HG02870 (cell line): ENCODE measurements at regions not wholly inside any gene's neighbourhood (a gene's known extent, or its start where the extent isn't known, plus 50 kb on each side); places are given as distances from the start of the nearest gene placed in this dataset.
"Not testable (repeated sequence)": the region's sequence is repeated elsewhere in the genome, so short reads cannot be mapped to it uniquely, and the experiment has no call there.

Experiments used
- ATAC-seq: cut with Tn5 transposase; IDR thresholded peaks from one replicate; pipeline ENCODE4 v1.9.1; 2021; ENCODE audit warnings: mild to moderate bottlenecking, moderate library complexity; ENCODE audit not compliant: unreplicated experiment

- no peak for ATAC-seq
Measured at GRCh38 chr7:109873296-109873695, 1217.6 kb upstream of the LRRN3 start.

DNA sequence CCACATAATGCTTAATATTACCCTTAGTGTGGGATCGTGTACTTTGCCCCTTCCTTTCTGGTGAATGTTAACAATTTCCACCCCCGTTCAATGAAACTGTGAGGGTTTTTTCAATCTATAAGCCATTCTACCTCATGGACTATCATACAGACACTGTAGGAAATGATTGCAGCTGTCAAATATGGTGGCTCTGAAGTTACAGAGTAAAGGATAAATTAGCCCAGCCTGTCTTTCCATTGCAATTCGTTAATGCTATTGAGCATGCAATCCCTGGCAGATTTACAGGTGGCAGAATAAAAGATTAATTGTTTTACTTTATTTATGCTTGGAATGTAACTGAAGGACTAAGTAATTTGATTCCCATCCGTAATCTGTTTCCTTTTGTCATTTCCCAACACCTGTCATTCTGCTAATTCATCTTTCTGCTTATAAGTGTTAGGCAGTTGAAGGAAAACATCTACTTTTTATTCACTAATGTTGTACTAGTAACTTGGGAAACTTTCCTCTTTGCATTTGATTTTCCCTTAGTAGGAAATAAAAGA is 1211.6 kb upstream of the LRRN3 start:
- ATAC-seq = no peak

GRCh38 chr7:109890622-109891021 is 1200.3 kb upstream of the LRRN3 start:
- no peak for ATAC-seq

- ATAC-seq = no peak
Measured at GRCh38 chr7:109893231-109893630, 1197.7 kb upstream of the LRRN3 start.

- ATAC-seq = no peak
Measured at GRCh38 chr7:109895536-109895935, 1195.4 kb upstream of the LRRN3 start.

- no peak for ATAC-seq
Measured at GRCh38 chr7:109901926-109902325, 1189.0 kb upstream of the LRRN3 start.

- not testable (repeated sequence) for ATAC-seq
Measured at GRCh38 chr7:109905368-109906065, 1185.4 kb upstream of the LRRN3 start.

DNA sequence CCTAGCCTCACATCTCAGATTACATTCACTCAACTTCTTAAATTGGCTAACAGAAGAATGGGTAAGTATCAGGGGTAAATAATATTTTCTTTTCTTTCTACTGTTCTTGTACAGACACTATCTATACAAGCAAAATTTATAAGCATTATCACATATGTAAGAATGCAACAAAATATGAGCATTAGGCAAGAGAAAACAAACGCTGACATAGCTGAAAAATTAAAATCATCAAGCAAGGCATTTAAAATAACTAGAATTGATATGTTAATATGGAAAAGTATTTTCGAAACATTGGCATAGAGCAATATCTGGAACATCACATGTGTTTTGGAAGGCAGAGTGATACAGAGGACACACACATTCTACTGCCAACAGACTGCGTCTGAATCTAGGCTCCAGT is 1175.3 kb upstream of the LRRN3 start:
- ATAC-seq = no peak

DNA sequence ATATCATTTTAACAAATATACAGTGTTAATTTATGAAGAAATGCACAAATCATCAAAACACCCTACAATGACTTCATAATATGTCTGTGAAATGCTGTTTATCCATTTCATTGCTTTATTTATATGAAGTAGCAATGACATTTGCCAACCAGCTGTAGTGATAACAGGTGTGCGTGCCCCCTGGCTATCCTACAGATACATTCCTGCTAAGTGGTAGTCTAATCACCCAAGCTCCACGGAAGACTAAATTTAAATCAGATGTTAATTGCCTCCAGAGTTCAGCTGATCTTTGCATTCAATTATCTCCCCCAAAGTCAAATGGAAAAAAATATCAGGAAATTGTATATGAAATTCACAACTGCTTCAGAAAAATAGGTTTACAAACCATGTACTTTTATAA is 1164.2 kb upstream of the LRRN3 start:
- no peak for ATAC-seq

DNA sequence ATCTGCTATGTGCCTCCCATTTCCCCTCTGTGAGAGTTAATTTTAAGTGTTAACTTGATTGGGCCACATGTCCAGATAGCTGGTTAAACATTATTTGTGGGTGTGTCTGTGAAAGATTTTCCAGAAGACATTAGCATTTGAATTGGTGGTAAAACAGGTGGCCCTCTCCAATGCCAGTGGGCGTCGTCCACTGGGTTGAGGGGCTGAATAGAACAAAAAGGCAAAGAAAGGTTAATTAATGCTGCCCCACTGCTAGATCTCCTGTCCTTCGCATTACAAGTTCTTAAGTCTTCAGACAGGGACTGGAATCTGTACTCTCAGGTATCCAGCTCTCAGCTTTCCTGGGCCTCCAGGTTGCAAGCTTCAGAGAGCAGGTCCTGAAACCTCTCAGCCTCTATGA is 1160.9 kb upstream of the LRRN3 start:
- no peak for ATAC-seq

DNA sequence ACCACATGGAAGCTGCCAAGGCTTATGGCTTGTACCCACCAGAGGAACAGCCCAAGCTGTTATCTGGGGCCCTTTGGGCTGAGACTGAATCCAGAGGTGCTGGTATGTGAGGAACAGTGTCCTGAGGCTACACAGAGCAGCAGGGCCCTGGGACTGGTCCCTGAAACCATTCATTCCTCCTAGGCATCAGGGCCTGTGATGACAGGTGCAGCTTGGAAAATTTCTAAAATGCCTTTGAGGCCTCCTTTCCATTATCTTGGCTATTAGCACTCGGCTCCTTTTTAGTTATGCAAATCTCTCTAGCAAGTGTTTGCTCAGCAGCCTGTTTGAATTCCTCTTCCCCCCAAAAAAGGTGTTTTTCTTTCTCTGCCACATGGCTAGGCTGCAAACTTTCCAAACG is 1151.7 kb upstream of the LRRN3 start:
- ATAC-seq = no peak

- no peak for ATAC-seq
Measured at GRCh38 chr7:109945820-109946518, 1145.0 kb upstream of the LRRN3 start.

DNA sequence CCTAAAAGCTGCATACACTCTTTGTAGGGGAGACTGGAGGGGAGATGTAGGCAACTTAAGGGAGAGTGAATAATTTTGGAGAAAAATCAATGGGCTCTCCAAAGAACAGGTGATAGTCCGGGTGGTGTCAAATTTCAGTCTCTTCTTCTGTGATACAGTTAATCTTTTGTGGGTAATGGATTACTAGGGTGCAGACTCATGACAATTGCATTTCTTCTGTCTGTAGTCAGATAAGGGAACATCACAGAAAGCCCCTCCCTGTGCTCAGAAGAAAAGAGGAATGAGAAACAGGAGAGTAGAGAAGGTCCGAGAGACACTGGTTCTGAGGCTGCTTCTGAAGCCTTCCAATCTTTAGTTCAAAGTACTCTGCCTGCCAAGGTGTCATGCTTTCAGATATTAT is 1140.7 kb upstream of the LRRN3 start:
- no peak for ATAC-seq

- no peak for ATAC-seq
Measured at GRCh38 chr7:109950821-109951564, 1139.9 kb upstream of the LRRN3 start.

- no peak for ATAC-seq
Measured at GRCh38 chr7:109951565-109951928, 1139.4 kb upstream of the LRRN3 start.

GRCh38 chr7:109955986-109956385 is 1134.9 kb upstream of the LRRN3 start:
- no peak for ATAC-seq

- no peak for ATAC-seq
Measured at GRCh38 chr7:109956916-109957315, 1134.0 kb upstream of the LRRN3 start.

DNA sequence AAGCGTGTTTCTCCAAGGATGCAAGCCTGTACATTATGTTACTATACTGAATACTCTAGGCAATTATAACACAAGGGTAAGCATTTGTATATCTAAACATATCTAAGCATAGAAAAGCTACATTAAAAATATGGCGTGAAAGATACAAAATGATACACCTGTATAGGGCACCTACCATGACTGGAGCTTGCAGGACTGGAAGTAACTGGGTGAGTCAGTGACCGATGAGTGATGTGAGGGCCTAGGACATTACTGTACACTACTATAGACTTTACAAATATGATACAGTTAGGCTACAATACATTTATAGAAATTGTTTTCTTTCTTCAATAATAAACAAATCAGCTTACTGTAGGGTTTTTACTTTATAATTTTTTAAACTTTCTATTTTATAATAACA is 1127.2 kb upstream of the LRRN3 start:
- ATAC-seq = no peak

GRCh38 chr7:109964780-109965179 is 1126.1 kb upstream of the LRRN3 start:
- no peak for ATAC-seq

DNA sequence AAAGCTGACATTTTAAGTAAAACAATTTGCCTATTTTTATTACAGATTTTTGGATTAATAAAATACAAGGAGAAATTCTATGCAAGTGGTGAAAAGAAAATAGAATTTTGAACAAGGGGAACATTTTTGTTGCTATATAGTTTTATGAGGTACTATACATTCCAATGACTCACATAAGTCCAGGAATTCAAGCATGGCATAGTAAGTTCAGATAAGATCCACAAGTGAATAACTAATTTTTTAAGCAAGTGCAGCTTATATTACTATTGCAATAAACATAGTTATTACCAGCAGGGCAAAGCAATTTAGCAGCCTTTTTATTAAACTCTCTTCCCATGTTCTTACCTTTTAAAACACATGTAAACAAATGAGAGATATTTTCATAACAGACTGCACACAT is 1123.5 kb upstream of the LRRN3 start:
- no peak for ATAC-seq

GRCh38 chr7:109983618-109984017 is 1107.3 kb upstream of the LRRN3 start:
- no peak for ATAC-seq

- ATAC-seq = no peak
Measured at GRCh38 chr7:109984729-109985128, 1106.2 kb upstream of the LRRN3 start.
